ENCODE measurements at regions not wholly inside any gene's neighbourhood (a gene's known extent, or its start where the extent isn't known, plus 50 kb on each side); places are given as distances from the start of the nearest gene placed in this dataset.

DNA sequence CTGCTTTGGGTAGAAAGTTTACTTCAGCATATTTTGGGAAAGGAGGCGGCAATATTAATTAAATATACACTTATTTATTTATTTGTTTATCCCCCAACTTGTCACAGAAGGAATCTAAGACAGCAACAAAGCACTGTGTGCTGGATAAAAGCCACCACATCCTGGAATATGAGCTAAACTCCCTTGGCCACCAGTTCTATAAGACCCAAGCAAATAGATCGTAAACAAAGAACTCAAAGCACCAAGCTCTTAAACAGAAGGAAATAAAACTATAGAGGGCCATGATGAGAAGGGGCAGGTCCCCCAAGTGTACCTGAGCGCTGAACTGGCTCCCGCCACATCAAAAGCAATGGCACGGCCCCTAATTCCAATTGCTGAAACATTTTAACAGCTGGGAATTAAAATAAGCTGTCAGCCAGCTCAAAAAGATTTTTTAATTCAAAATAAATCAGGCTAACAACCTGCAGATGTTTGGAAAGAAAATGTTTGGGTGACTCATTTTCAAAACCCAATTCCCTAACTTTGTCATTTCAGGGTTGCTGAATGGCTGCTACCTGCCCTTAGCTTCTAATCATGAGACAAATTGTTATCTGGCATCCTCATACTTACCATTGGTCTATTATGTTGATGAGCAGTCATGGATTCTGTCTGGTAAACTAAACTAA, 127.1 kb downstream of the SLC30A10 start:
- TF ChIP-seq, protein P1, sequence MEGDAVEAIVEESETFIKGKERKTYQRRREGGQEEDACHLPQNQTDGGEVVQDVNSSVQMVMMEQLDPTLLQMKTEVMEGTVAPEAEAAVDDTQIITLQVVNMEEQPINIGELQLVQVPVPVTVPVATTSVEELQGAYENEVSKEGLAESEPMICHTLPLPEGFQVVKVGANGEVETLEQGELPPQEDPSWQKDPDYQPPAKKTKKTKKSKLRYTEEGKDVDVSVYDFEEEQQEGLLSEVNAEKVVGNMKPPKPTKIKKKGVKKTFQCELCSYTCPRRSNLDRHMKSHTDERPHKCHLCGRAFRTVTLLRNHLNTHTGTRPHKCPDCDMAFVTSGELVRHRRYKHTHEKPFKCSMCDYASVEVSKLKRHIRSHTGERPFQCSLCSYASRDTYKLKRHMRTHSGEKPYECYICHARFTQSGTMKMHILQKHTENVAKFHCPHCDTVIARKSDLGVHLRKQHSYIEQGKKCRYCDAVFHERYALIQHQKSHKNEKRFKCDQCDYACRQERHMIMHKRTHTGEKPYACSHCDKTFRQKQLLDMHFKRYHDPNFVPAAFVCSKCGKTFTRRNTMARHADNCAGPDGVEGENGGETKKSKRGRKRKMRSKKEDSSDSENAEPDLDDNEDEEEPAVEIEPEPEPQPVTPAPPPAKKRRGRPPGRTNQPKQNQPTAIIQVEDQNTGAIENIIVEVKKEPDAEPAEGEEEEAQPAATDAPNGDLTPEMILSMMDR (IDR thresholded peaks at IDR 0.05), result no peak
- TF ChIP-seq EP300 (IDR thresholded peaks at IDR 0.05), result no peak
